ENCODE measurements at regions not wholly inside any gene's neighbourhood (a gene's known extent, or its start where the extent isn't known, plus 50 kb on each side); places are given as distances from the start of the nearest gene placed in this dataset.

DNA sequence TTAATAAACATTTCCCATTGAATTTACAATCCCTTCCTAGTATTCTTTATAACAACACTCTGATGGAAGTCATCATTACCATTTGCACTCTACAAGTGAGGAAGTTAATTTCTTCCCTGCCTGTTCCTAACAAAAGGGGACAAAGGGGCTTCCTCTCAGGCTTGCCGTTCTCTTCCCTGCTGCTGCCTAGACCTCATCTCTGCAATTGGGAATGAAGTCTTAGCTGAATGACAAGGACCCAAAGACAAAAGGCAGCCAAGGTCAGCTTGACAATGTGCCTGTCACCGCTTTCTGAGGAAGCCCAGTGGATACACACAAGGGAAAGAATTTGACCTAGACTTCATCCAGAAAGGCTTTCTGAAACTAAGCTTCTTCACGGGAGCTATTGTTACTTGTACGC, 416.4 kb downstream of the CMPK2 start:
- Histone ChIP-seq H3K9me3 (ENCODE audit: insufficient read depth, low read depth) (no peaks in the 10 kb centered on the region), H3K9me2 (ENCODE audit: insufficient read depth) (no peaks in the 10 kb centered on the region), H3K79me2 (ENCODE audit: low read depth) (no peaks in the 10 kb centered on the region), H3K4me2 (no peak overlapping the region), H3K27ac (no peak overlapping the region), H3K27me3 (ENCODE audit: insufficient read depth, low read depth) (peaks cover 12% of the 10 kb centered on the region; the same call in 1 of the 2 replicates), H3K4me3 (no peak overlapping the region), H3K36me3 (ENCODE audit: low read depth) (no peaks in the 10 kb centered on the region), H4K20me1 (ENCODE audit: insufficient read depth) (no peaks in the 10 kb centered on the region), H3K4me1 (replicated peaks; ENCODE audit: insufficient read depth) (no peaks in the 10 kb centered on the region), H2AFZ (no peak overlapping the region), H3F3A (ENCODE audit: insufficient read depth, low read depth) (no peaks in the 10 kb centered on the region)
- intact Hi-C loops (cut with micrococcal nuclease; ENCODE audit: unreplicated experiment) = no loop called here
- ChIA-PET POLR2A (ENCODE audit: unreplicated experiment) (no interaction called here), CTCF (no interaction called here)
- no TSS peak for BruUV-seq (replicated peaks)
- no peak for DNase-seq
- no peak for TF ChIP-seq EZH2 (IDR thresholded peaks at IDR 0.05; ENCODE audit: low read depth)
- TF ChIP-seq, protein P1, sequence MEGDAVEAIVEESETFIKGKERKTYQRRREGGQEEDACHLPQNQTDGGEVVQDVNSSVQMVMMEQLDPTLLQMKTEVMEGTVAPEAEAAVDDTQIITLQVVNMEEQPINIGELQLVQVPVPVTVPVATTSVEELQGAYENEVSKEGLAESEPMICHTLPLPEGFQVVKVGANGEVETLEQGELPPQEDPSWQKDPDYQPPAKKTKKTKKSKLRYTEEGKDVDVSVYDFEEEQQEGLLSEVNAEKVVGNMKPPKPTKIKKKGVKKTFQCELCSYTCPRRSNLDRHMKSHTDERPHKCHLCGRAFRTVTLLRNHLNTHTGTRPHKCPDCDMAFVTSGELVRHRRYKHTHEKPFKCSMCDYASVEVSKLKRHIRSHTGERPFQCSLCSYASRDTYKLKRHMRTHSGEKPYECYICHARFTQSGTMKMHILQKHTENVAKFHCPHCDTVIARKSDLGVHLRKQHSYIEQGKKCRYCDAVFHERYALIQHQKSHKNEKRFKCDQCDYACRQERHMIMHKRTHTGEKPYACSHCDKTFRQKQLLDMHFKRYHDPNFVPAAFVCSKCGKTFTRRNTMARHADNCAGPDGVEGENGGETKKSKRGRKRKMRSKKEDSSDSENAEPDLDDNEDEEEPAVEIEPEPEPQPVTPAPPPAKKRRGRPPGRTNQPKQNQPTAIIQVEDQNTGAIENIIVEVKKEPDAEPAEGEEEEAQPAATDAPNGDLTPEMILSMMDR (conservative IDR thresholded peaks at IDR 0.05) = no peak

DNA sequence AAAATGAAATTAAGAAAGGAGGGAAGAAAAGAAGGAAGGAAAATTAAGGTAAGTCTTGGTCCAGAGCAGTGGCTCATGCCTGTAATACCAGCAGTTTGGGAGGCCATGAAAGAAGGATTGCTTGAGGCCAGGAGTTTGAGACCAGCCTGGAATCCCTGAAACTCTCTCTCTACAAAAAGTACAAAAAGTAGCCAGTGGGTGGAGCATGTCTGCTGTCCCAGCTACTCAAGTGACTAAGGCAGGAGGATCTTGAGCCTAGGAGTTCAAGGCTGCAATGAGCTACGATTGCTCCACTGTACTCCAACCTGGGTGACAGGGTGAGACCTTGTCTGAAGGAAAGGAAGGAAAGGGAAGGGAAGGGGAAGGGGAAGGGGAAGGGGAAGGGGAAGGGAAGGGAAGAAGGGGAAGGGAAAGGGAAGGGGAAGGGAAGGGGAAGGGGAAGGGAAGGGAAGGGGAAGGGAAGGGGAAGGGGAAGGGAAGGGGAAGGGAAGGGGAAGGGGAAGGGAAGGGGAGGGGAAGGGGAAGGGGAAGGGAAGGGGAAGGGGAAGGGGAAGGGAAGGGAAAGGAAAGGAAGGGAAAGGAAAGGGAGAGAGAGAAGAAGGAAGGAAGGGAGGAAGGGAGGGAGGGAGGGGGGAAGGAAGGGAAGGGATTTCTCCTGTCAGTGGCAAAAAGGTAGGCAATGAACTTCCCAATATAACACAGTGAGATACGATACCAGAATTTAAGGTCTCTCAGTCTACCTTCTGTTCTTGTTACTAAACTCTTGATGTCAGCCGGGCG, 412.8 kb downstream of the CMPK2 start:
- POLR2A ChIA-PET (ENCODE audit: unreplicated experiment) = no interaction called here
- BruUV-seq (replicated peaks) = no TSS peak
- no peak for DNase-seq

DNA sequence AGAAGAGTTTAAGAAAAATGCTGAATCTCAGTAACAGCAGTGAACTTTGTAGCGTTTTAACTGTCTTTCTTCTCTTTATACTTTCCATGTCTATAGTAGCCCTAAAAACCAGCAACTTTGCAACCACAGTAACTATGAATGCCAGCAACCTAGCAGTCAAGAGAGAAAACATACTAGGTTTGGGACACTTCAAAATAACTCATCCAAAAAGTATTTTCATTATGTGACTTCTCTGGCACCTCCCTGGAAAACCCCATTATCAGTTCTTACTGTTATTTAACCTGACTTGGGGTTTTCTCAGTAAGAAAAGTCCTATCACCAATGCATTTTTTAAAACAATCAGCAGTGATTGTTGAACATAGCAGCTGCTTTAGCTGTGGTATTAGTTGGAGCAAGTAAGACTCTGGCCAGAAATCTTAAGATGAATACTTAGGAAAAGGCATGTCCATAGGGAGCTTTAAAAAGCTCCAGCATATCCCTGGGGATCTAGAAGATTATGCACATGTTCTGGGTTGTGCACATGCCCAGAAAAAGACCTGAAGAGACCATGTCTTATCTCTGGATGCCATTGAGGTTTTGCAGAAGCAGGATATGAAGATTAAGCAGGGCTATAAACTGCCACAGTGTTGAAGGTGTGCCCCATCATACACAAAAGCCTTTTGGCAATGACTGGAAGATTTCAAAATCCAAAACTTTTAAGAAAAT, 411.3 kb downstream of the CMPK2 start:
- no peak overlapping the region for H3K27ac ChIP-seq
- POLR2A ChIA-PET (ENCODE audit: unreplicated experiment) = no interaction called here

More for the DNA sequence above, 412.8 kb downstream of the CMPK2 start:
- Histone ChIP-seq H3K27ac (no peak overlapping the region), H3K79me2 (ENCODE audit: low read depth) (no peaks in the 10 kb centered on the region), H3F3A (ENCODE audit: insufficient read depth, low read depth) (no peaks in the 10 kb centered on the region), H3K4me2 (no peak overlapping the region), H3K36me3 (ENCODE audit: low read depth) (no peaks in the 10 kb centered on the region), H3K4me3 (no peak overlapping the region), H2AFZ (no peak overlapping the region), H3K4me1 (replicated peaks; ENCODE audit: insufficient read depth) (no peaks in the 10 kb centered on the region), H3K9me3 (ENCODE audit: insufficient read depth, low read depth) (no peaks in the 10 kb centered on the region), H4K20me1 (ENCODE audit: insufficient read depth) (no peaks in the 10 kb centered on the region), H3K27me3 (ENCODE audit: insufficient read depth, low read depth) (peaks cover 27% of the 10 kb centered on the region), H3K9me2 (ENCODE audit: insufficient read depth) (no peaks in the 10 kb centered on the region)
- CTCF ChIA-PET = no interaction called here
- intact Hi-C loops (cut with micrococcal nuclease; ENCODE audit: unreplicated experiment) = no loop called here
- no peak for TF ChIP-seq EZH2 (IDR thresholded peaks at IDR 0.05; ENCODE audit: low read depth)
- TF ChIP-seq, protein P1 (conservative IDR thresholded peaks at IDR 0.05) = no peak

More for the DNA sequence above, 411.3 kb downstream of the CMPK2 start:
- CTCF ChIA-PET = no interaction called here
- H3K4me2 ChIP-seq = no peak overlapping the region
- H4K20me1 ChIP-seq (ENCODE audit: insufficient read depth) = no peaks in the 10 kb centered on the region
- H3K4me3 ChIP-seq = no peak overlapping the region
- no peaks in the 10 kb centered on the region for H3K79me2 ChIP-seq (ENCODE audit: low read depth)
- H2AFZ ChIP-seq = no peak overlapping the region
- no peaks in the 10 kb centered on the region for H3F3A ChIP-seq (ENCODE audit: insufficient read depth, low read depth)
- no peaks in the 10 kb centered on the region for H3K9me2 ChIP-seq (ENCODE audit: insufficient read depth)
- no peaks in the 10 kb centered on the region for H3K9me3 ChIP-seq (ENCODE audit: insufficient read depth, low read depth)
- H3K36me3 ChIP-seq (ENCODE audit: low read depth) = no peaks in the 10 kb centered on the region
- intact Hi-C loops (cut with micrococcal nuclease; ENCODE audit: unreplicated experiment) = no loop called here
- no TSS peak for BruUV-seq (replicated peaks)
- H3K27me3 ChIP-seq (ENCODE audit: insufficient read depth, low read depth) = peaks cover 33% of the 10 kb centered on the region
- no peaks in the 10 kb centered on the region for H3K4me1 ChIP-seq (replicated peaks; ENCODE audit: insufficient read depth)
- DNase-seq = no peak
- TF ChIP-seq, protein P1 (conservative IDR thresholded peaks at IDR 0.05) = no peak
- TF ChIP-seq EZH2 (IDR thresholded peaks at IDR 0.05; ENCODE audit: low read depth) = no peak

Data from PC-9 (cell line).